BE2C (cell line): ENCODE measurements at regions not wholly inside any gene's neighbourhood (a gene's known extent, or its start where the extent isn't known, plus 50 kb on each side); places are given as distances from the start of the nearest gene placed in this dataset.
A peak's percentile ranks its signal among the peaks of the same experiment; 100 is the strongest.

Experiments used
- DNase-seq: peaks from one replicate; pipeline ENCODE4 v3.0.0-alpha.2; 2020
- H3K27me3 ChIP-seq: fragments of 250-450 bp; sonication (Bioruptor Pico); 2 replicates; pipeline ENCODE4 v1.5.1; 2020; ENCODE audit warnings: mild to moderate bottlenecking
- H3K36me3 ChIP-seq: fragments of 250-450 bp; sonication (Bioruptor Pico); 2 replicates; pipeline ENCODE4 v1.5.1; 2020; ENCODE audit warnings: mild to moderate bottlenecking
- H3K4me1 ChIP-seq: fragments of 250-450 bp; sonication (Bioruptor Pico); 2 replicates; pipeline ENCODE4 v1.5.1; 2020
- H3K4me3 ChIP-seq: 2 replicates; pipeline ENCODE4 v1.5.1; 2011; ENCODE audit warnings: low read depth, low read length
- H3K9me3 ChIP-seq: fragments of 250-450 bp; sonication (Bioruptor Pico); 2 replicates; pipeline ENCODE4 v1.5.1; 2020
- CTCF ChIP-seq: IDR thresholded peaks from 2 replicates; pipeline ENCODE4 v1.5.1; 2012; ENCODE audit warnings: mild to moderate bottlenecking, low read depth, low read length

- Histone ChIP-seq H3K9me3 (no peaks in the 10 kb centered on the region), H3K4me3 (no peak overlapping the region), H3K27me3 (no peaks in the 10 kb centered on the region), H3K36me3 (no peaks in the 10 kb centered on the region), H3K4me1 (no peaks in the 10 kb centered on the region; the same call in 1 of the 2 replicates)
- TF ChIP-seq CTCF = no peak
- no peak for DNase-seq
Observed at GRCh38 chr3:59103552-59103951, 53.7 kb upstream of the CFAP20DC start.

DNA sequence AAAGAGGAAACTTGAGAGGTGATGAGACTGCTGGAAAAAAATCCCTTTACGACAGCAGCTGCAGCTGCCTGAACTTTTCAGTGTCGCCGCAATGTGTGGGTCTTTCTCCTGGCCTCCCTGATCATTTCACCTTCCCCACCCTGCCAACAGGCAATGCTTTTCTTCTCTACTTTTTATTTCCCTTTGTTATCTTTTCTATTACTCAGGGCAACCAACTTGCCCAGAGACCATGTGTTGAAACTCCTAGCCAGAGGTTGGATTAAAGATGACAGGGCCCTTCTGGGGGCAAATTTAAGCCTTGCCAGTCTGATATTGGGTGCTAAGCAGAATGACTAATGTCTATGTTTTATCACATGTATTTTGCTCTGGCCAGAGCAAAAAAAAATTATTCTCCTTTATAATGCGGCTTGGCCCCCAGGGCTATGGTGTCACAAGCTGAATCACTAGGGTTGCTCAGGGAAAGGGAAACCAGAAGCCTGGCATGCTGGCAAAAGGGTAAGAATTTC, 51.5 kb upstream of the CFAP20DC start:
- no peaks in the 10 kb centered on the region for H3K9me3 ChIP-seq
- H3K4me1 ChIP-seq = no peaks in the 10 kb centered on the region; the same call in 1 of the 2 replicates
- H3K27me3 ChIP-seq = no peaks in the 10 kb centered on the region
- DNase-seq = peak; percentile 34
- H3K36me3 ChIP-seq = no peaks in the 10 kb centered on the region
- H3K4me3 ChIP-seq = no peak overlapping the region
- no peak for TF ChIP-seq CTCF
